PC-3 (cell line): ENCODE measurements at regions not wholly inside any gene's neighbourhood (a gene's known extent, or its start where the extent isn't known, plus 50 kb on each side); places are given as distances from the start of the nearest gene placed in this dataset.

ENCODE experiments used
- CTCF ChIP-seq: fragments of 300-600 bp; sonication (generic); conservative IDR thresholded peaks from 2 replicates; pipeline ENCODE4 v1.5.1; 2017; ENCODE audit warnings: antibody characterized with exemption, low read depth, mild to moderate bottlenecking, low read length
- EZH2 ChIP-seq: fragments of 300-600 bp; sonication (generic); IDR thresholded peaks from one replicate; pipeline ENCODE4 v1.6.1; 2017; ENCODE audit warnings: antibody characterized with exemption, mild to moderate bottlenecking, low read length; ENCODE audit not compliant: unreplicated experiment
- EZH2phosphoT487 ChIP-seq: fragments of 300-600 bp; sonication (generic); IDR thresholded peaks from 2 replicates; pipeline ENCODE4 v1.6.1; 2018; ENCODE audit warnings: mild to moderate bottlenecking, antibody characterized with exemption, low read length, borderline replicate concordance

- no peak for TF ChIP-seq CTCF
- TF ChIP-seq EZH2, result no peak
- no peak for TF ChIP-seq EZH2phosphoT487
These were observed 159.7 kb downstream of the TLE1 start for GRCh38 chr9:81529556-81530193.
